RPMI7951 (cell line): ENCODE measurements at regions not wholly inside any gene's neighbourhood (a gene's known extent, or its start where the extent isn't known, plus 50 kb on each side); places are given as distances from the start of the nearest gene placed in this dataset.
"Not testable (repeated sequence)": the region's sequence is repeated elsewhere in the genome, so short reads cannot be mapped to it uniquely, and the experiment has no call there.

Experiments used
- DNase-seq: peaks from one replicate; pipeline ENCODE4 v3.0.0-alpha.2; 2012; ENCODE audit warnings: low read depth

- DNase-seq: no peak
These were observed 153.5 kb downstream of the HHIP start for GRCh38 chr4:144799486-144799885.

- no peak for DNase-seq
These were observed 155.8 kb downstream of the HHIP start for GRCh38 chr4:144801731-144802130.

- DNase-seq: no peak
These were observed 162.1 kb downstream of the HHIP start for GRCh38 chr4:144808034-144808433.

- DNase-seq: no peak
These were observed 163.2 kb downstream of the HHIP start for GRCh38 chr4:144809056-144809640.

GRCh38 chr4:144816668-144817067, 170.7 kb downstream of the HHIP start:
- no peak for DNase-seq

- DNase-seq: no peak
These were observed 171.1 kb downstream of the HHIP start for GRCh38 chr4:144817081-144817480.

- no peak for DNase-seq
These were observed 172.2 kb downstream of the HHIP start for GRCh38 chr4:144818136-144818535.

- DNase-seq: no peak
These were observed 173.6 kb downstream of the HHIP start for GRCh38 chr4:144819591-144819990.

- peak; percentile 10 for DNase-seq
These were observed 174.2 kb downstream of the HHIP start for GRCh38 chr4:144820011-144820727.

- no peak for DNase-seq
These were observed 174.8 kb downstream of the HHIP start for GRCh38 chr4:144820728-144821085.

- DNase-seq: no peak
These were observed 186.0 kb downstream of the HHIP start for GRCh38 chr4:144831971-144832370.

- DNase-seq: no peak
These were observed 199.5 kb downstream of the HHIP start for GRCh38 chr4:144845411-144845810.

- DNase-seq: no peak
These were observed 206.0 kb downstream of the HHIP start for GRCh38 chr4:144851948-144852347.

- no peak for DNase-seq
These were observed 215.5 kb downstream of the HHIP start for GRCh38 chr4:144861471-144861870.

- no peak for DNase-seq
These were observed 216.3 kb downstream of the HHIP start for GRCh38 chr4:144862210-144862609.

GRCh38 chr4:144864891-144865290, 218.9 kb downstream of the HHIP start:
- not testable (repeated sequence) for DNase-seq

- DNase-seq: no peak
These were observed 222.4 kb downstream of the HHIP start for GRCh38 chr4:144868309-144868708.

GRCh38 chr4:144872508-144873225, 225.3 kb downstream of the ANAPC10 start:
- no peak for DNase-seq

GRCh38 chr4:144873226-144873990, 224.6 kb downstream of the ANAPC10 start:
- DNase-seq: no peak

GRCh38 chr4:144894573-144894972, 203.4 kb downstream of the ANAPC10 start:
- DNase-seq: peak; percentile 29

GRCh38 chr4:144899393-144899792, 198.6 kb downstream of the ANAPC10 start:
- DNase-seq: no peak

GRCh38 chr4:144901141-144901540, 196.9 kb downstream of the ANAPC10 start:
- peak; percentile 6 for DNase-seq
